ENCODE measurements at regions not wholly inside any gene's neighbourhood (a gene's known extent, or its start where the extent isn't known, plus 50 kb on each side); places are given as distances from the start of the nearest gene placed in this dataset.

GRCh38 chr1:187229496-187229895 is 400.7 kb downstream of the PLA2G4A start:
- no peaks in the 10 kb centered on the region for H3K27me3 ChIP-seq (ENCODE audit: control insufficient read depth, insufficient read depth, low read length)
- H3K4me1 ChIP-seq (ENCODE audit: control insufficient read depth, insufficient read depth, low read length): no peaks in the 10 kb centered on the region
- no peaks in the 10 kb centered on the region for H3K9me3 ChIP-seq (ENCODE audit: control insufficient read depth, low read depth, low read length)
- H3K36me3 ChIP-seq (ENCODE audit: control insufficient read depth, insufficient read depth, low read length): no peaks in the 10 kb centered on the region
- no peak for DNase-seq
- H3K27ac ChIP-seq (ENCODE audit: low read length): no peak overlapping the region
- H3K4me3 ChIP-seq (ENCODE audit: low read length): no peak overlapping the region

DNA sequence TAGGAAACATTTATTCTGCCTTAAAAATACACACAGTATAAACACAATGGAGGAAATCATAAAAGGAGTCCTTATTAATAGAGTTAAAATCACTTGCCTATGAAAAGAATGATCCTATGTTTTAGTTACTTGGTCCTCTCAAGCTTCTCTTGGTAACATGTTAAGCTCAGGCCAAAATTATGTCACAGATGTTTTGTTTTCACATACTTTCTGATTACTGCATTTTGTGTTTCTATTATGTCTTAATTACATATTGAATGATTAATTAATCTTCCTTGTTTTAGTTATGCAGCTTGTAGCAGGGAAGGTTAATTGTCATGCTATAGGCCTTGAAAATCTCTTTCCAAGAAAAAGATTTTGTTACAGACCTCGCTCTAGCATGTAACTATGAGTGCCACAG is 406.0 kb downstream of the PLA2G4A start:
- Histone ChIP-seq H3K4me3 (ENCODE audit: low read length) (no peak overlapping the region), H3K9me3 (ENCODE audit: control insufficient read depth, low read depth, low read length) (no peaks in the 10 kb centered on the region), H3K36me3 (ENCODE audit: control insufficient read depth, insufficient read depth, low read length) (no peaks in the 10 kb centered on the region), H3K27ac (ENCODE audit: low read length) (no peak overlapping the region), H3K4me1 (ENCODE audit: control insufficient read depth, insufficient read depth, low read length) (no peaks in the 10 kb centered on the region), H3K27me3 (ENCODE audit: control insufficient read depth, insufficient read depth, low read length) (no peaks in the 10 kb centered on the region)
- WGBS (ENCODE audit: insufficient coverage, low lambda C conversion rate): no CpG with 5 or more reads among the region's 1 CpG
- no peak for DNase-seq

GRCh38 chr1:187236199-187236598 is 407.4 kb downstream of the PLA2G4A start:
- Histone ChIP-seq H3K36me3 (ENCODE audit: control insufficient read depth, insufficient read depth, low read length) (no peaks in the 10 kb centered on the region), H3K27ac (ENCODE audit: low read length) (no peak overlapping the region), H3K27me3 (ENCODE audit: control insufficient read depth, insufficient read depth, low read length) (no peaks in the 10 kb centered on the region), H3K4me1 (ENCODE audit: control insufficient read depth, insufficient read depth, low read length) (no peaks in the 10 kb centered on the region), H3K9me3 (ENCODE audit: control insufficient read depth, low read depth, low read length) (no peaks in the 10 kb centered on the region), H3K4me3 (ENCODE audit: low read length) (no peak overlapping the region)
- no peak for DNase-seq
- WGBS (ENCODE audit: insufficient coverage, low lambda C conversion rate): 70% methylated on average over 2 of the region's 2 CpGs

DNA sequence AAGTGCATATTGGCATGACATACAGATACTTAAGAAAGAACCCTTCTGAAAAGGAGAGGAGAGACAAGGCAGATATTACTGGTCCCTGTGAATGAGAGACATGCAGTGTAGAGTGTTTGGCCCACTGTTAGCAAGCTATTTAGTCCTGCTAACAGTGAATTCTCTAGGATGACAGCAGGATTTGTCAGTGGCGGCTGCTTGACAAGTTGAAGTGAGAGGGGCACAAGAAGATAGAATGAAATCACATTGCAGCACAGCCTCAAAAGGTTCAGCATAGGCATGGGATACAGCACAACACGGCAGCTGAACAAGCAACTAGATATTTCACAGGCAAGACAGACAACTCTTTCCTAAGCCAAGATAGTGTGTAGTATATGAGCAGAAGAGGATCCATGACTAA is 407.9 kb downstream of the PLA2G4A start:
- Histone ChIP-seq H3K4me1 (ENCODE audit: control insufficient read depth, insufficient read depth, low read length) (no peaks in the 10 kb centered on the region), H3K4me3 (ENCODE audit: low read length) (no peak overlapping the region), H3K27me3 (ENCODE audit: control insufficient read depth, insufficient read depth, low read length) (no peaks in the 10 kb centered on the region), H3K36me3 (ENCODE audit: control insufficient read depth, insufficient read depth, low read length) (no peaks in the 10 kb centered on the region), H3K27ac (ENCODE audit: low read length) (no peak overlapping the region), H3K9me3 (ENCODE audit: control insufficient read depth, low read depth, low read length) (no peaks in the 10 kb centered on the region)
- no peak for DNase-seq
- WGBS (ENCODE audit: insufficient coverage, low lambda C conversion rate): 100% methylated on average over 1 of the region's 2 CpGs

- WGBS (ENCODE audit: insufficient coverage, low lambda C conversion rate): no CpG with 5 or more reads among the region's 3 CpGs
- Histone ChIP-seq H3K4me1 (ENCODE audit: control insufficient read depth, insufficient read depth, low read length) (no peaks in the 10 kb centered on the region), H3K27ac (ENCODE audit: low read length) (no peak overlapping the region), H3K27me3 (ENCODE audit: control insufficient read depth, insufficient read depth, low read length) (no peaks in the 10 kb centered on the region), H3K9me3 (ENCODE audit: control insufficient read depth, low read depth, low read length) (no peaks in the 10 kb centered on the region), H3K36me3 (ENCODE audit: control insufficient read depth, insufficient read depth, low read length) (no peaks in the 10 kb centered on the region), H3K4me3 (ENCODE audit: low read length) (no peak overlapping the region)
- no peak for DNase-seq
These were observed 408.8 kb downstream of the PLA2G4A start for GRCh38 chr1:187237542-187237941.

DNA sequence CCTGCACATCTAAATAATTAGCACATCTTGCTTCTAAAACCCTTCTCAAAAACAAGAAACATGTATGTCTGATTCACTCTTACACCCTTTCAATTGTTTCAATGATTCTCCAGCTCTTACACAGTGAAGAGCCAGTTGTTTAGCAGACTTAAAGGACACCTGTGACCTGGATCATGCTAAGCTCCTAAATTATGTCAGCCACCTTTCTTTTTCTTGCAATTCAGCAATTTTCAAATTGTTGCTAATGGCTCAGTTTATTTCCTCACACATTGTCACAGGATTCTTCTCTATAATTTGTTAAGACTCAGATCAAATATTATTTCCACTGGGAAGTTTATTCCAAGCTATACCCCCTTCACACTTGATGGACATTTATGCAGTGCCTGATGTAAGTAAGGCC is 413.2 kb downstream of the PLA2G4A start:
- no peaks in the 10 kb centered on the region for H3K9me3 ChIP-seq (ENCODE audit: control insufficient read depth, low read depth, low read length)
- H3K4me3 ChIP-seq (ENCODE audit: low read length): no peak overlapping the region
- no peak overlapping the region for H3K27ac ChIP-seq (ENCODE audit: low read length)
- H3K4me1 ChIP-seq (ENCODE audit: control insufficient read depth, insufficient read depth, low read length): no peaks in the 10 kb centered on the region
- H3K36me3 ChIP-seq (ENCODE audit: control insufficient read depth, insufficient read depth, low read length): no peaks in the 10 kb centered on the region
- no peaks in the 10 kb centered on the region for H3K27me3 ChIP-seq (ENCODE audit: control insufficient read depth, insufficient read depth, low read length)
- DNase-seq: no peak

- WGBS (ENCODE audit: insufficient coverage, low lambda C conversion rate): no CpG with 5 or more reads among the region's 4 CpGs
- no peak for DNase-seq
- H3K27ac ChIP-seq (ENCODE audit: low read length): no peak overlapping the region
These were observed 415.9 kb downstream of the PLA2G4A start for GRCh38 chr1:187244623-187245022.

GRCh38 chr1:187245201-187245600 is 416.5 kb downstream of the PLA2G4A start:
- H3K27ac ChIP-seq (ENCODE audit: low read length): no peak overlapping the region
- no peaks in the 10 kb centered on the region for H3K36me3 ChIP-seq (ENCODE audit: control insufficient read depth, insufficient read depth, low read length)
- no peak overlapping the region for H3K4me3 ChIP-seq (ENCODE audit: low read length)
- no peaks in the 10 kb centered on the region for H3K9me3 ChIP-seq (ENCODE audit: control insufficient read depth, low read depth, low read length)
- H3K4me1 ChIP-seq (ENCODE audit: control insufficient read depth, insufficient read depth, low read length): no peaks in the 10 kb centered on the region
- 80% methylated on average over 1 of the region's 1 CpG for WGBS (ENCODE audit: insufficient coverage, low lambda C conversion rate)
- no peaks in the 10 kb centered on the region for H3K27me3 ChIP-seq (ENCODE audit: control insufficient read depth, insufficient read depth, low read length)
- DNase-seq: no peak

More at GRCh38 chr1:187244623-187245022, 415.9 kb downstream of the PLA2G4A start:
- no peak overlapping the region for H3K4me3 ChIP-seq (ENCODE audit: low read length)
- H3K4me1 ChIP-seq (ENCODE audit: control insufficient read depth, insufficient read depth, low read length): no peaks in the 10 kb centered on the region
- H3K36me3 ChIP-seq (ENCODE audit: control insufficient read depth, insufficient read depth, low read length): no peaks in the 10 kb centered on the region
- H3K27me3 ChIP-seq (ENCODE audit: control insufficient read depth, insufficient read depth, low read length): no peaks in the 10 kb centered on the region
- H3K9me3 ChIP-seq (ENCODE audit: control insufficient read depth, low read depth, low read length): no peaks in the 10 kb centered on the region

GRCh38 chr1:187249196-187249595 is 420.4 kb downstream of the PLA2G4A start:
- WGBS (ENCODE audit: insufficient coverage, low lambda C conversion rate): no CpG with 5 or more reads among the region's 1 CpG

DNA sequence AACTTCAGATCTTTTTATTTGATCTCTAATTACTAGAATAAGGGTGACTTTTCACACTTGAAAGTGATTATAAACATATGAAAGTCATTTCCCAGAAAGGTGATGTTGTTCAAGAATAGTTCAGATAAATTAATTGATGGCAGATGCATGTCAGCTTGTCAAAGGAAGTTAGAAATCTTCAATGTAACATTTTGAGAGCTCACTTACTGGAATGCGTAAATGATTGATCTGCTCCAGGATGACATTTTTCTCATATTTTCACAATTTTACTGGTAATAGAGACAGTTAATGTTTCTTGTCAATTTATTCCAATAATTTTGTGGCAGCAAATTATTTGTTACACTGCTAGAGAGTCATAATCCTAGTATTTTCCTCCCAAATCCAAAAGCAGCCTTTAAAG is 424.2 kb downstream of the PLA2G4A start:
- no peaks in the 10 kb centered on the region for H3K27me3 ChIP-seq (ENCODE audit: control insufficient read depth, insufficient read depth, low read length)
- H3K9me3 ChIP-seq (ENCODE audit: control insufficient read depth, low read depth, low read length): no peaks in the 10 kb centered on the region
- no peaks in the 10 kb centered on the region for H3K36me3 ChIP-seq (ENCODE audit: control insufficient read depth, insufficient read depth, low read length)
- H3K27ac ChIP-seq (ENCODE audit: low read length): no peak overlapping the region
- WGBS (ENCODE audit: insufficient coverage, low lambda C conversion rate): no CpG with 5 or more reads among the region's 1 CpG
- no peak for DNase-seq
- no peak overlapping the region for H3K4me3 ChIP-seq (ENCODE audit: low read length)
- no peaks in the 10 kb centered on the region for H3K4me1 ChIP-seq (ENCODE audit: control insufficient read depth, insufficient read depth, low read length)

More at GRCh38 chr1:187249196-187249595, 420.4 kb downstream of the PLA2G4A start:
- H3K36me3 ChIP-seq (ENCODE audit: control insufficient read depth, insufficient read depth, low read length): no peaks in the 10 kb centered on the region
- H3K4me1 ChIP-seq (ENCODE audit: control insufficient read depth, insufficient read depth, low read length): no peaks in the 10 kb centered on the region
- no peaks in the 10 kb centered on the region for H3K9me3 ChIP-seq (ENCODE audit: control insufficient read depth, low read depth, low read length)
- H3K27ac ChIP-seq (ENCODE audit: low read length): no peak overlapping the region
- no peak overlapping the region for H3K4me3 ChIP-seq (ENCODE audit: low read length)
- DNase-seq: no peak
- H3K27me3 ChIP-seq (ENCODE audit: control insufficient read depth, insufficient read depth, low read length): no peaks in the 10 kb centered on the region

- no peaks in the 10 kb centered on the region for H3K36me3 ChIP-seq (ENCODE audit: control insufficient read depth, insufficient read depth, low read length)
- no peak overlapping the region for H3K27ac ChIP-seq (ENCODE audit: low read length)
- no peak overlapping the region for H3K4me3 ChIP-seq (ENCODE audit: low read length)
- no peaks in the 10 kb centered on the region for H3K9me3 ChIP-seq (ENCODE audit: control insufficient read depth, low read depth, low read length)
- H3K27me3 ChIP-seq (ENCODE audit: control insufficient read depth, insufficient read depth, low read length): no peaks in the 10 kb centered on the region
- H3K4me1 ChIP-seq (ENCODE audit: control insufficient read depth, insufficient read depth, low read length): no peaks in the 10 kb centered on the region
- no peak for DNase-seq
- no CpG with 5 or more reads among the region's 3 CpGs for WGBS (ENCODE audit: insufficient coverage, low lambda C conversion rate)
These were observed 428.7 kb downstream of the PLA2G4A start for GRCh38 chr1:187257476-187257875.
